ENCODE measurements at regions not wholly inside any gene's neighbourhood (a gene's known extent, or its start where the extent isn't known, plus 50 kb on each side); places are given as distances from the start of the nearest gene placed in this dataset.

GRCh38 chr2:238703436-238703835 lies 144.4 kb upstream of the TWIST2 start:
- no peak overlapping the region for H2AFZ ChIP-seq (ENCODE audit: low read depth, low read length)
- H3K4me1 ChIP-seq (ENCODE audit: insufficient read depth, low read length): no peaks in the 10 kb centered on the region
- DNase-seq: no peak
- no peak for ATAC-seq (ENCODE audit: insufficient read depth, low read depth)
- H3K79me2 ChIP-seq (ENCODE audit: insufficient read depth, low read length): no peaks in the 10 kb centered on the region
- no peak overlapping the region for H3K9ac ChIP-seq (ENCODE audit: low read depth, low read length)
- no peak overlapping the region for H3K4me2 ChIP-seq (ENCODE audit: insufficient read depth, low read length)
- H3K4me3 ChIP-seq (ENCODE audit: low read depth in 1 of 2, low read length in 2 of 2): no peak overlapping the region
- H3K27me3 ChIP-seq (ENCODE audit: insufficient read depth, low read length, poor library complexity): no peaks in the 10 kb centered on the region
- H3K9me3 ChIP-seq (ENCODE audit: insufficient read depth, low read length, severe bottlenecking): no peaks in the 10 kb centered on the region
- no peaks in the 10 kb centered on the region; the same call in 1 of the 2 replicates for H4K20me1 ChIP-seq (ENCODE audit: insufficient read depth, low read length)
- H3K36me3 ChIP-seq (ENCODE audit: insufficient read depth, low read length): no peaks in the 10 kb centered on the region
- H3K27ac ChIP-seq (ENCODE audit: low read length): no peak overlapping the region
- TF ChIP-seq EZH2 (IDR thresholded peaks at IDR 0.05; ENCODE audit: borderline replicate concordance, low read depth, low read length, severe bottlenecking) (no peak), CTCF (IDR thresholded peaks at IDR 0.05; ENCODE audit: borderline replicate concordance, extremely low read depth, low read length, poor library complexity, severe bottlenecking) (no peak)

GRCh38 chr2:238704471-238705225 lies 143.2 kb upstream of the TWIST2 start:
- Histone ChIP-seq H3K9ac (ENCODE audit: low read depth, low read length) (no peak overlapping the region), H4K20me1 (ENCODE audit: insufficient read depth, low read length) (no peaks in the 10 kb centered on the region; the same call in 1 of the 2 replicates), H3K9me3 (ENCODE audit: insufficient read depth, low read length, severe bottlenecking) (no peaks in the 10 kb centered on the region), H3K27me3 (ENCODE audit: insufficient read depth, low read length, poor library complexity) (peaks cover 1% of the 10 kb centered on the region), H3K4me1 (ENCODE audit: insufficient read depth, low read length) (no peaks in the 10 kb centered on the region), H2AFZ (ENCODE audit: low read depth, low read length) (no peak overlapping the region), H3K4me3 (ENCODE audit: low read depth in 1 of 2, low read length in 2 of 2) (no peak overlapping the region), H3K27ac (ENCODE audit: low read length) (no peak overlapping the region), H3K79me2 (ENCODE audit: insufficient read depth, low read length) (no peaks in the 10 kb centered on the region), H3K4me2 (ENCODE audit: insufficient read depth, low read length) (no peak overlapping the region), H3K36me3 (ENCODE audit: insufficient read depth, low read length) (no peaks in the 10 kb centered on the region)
- TF ChIP-seq EZH2 (IDR thresholded peaks at IDR 0.05; ENCODE audit: borderline replicate concordance, low read depth, low read length, severe bottlenecking) (no peak), CTCF (IDR thresholded peaks at IDR 0.05; ENCODE audit: borderline replicate concordance, extremely low read depth, low read length, poor library complexity, severe bottlenecking) (no peak)
- DNase-seq (no peak), ATAC-seq (ENCODE audit: insufficient read depth, low read depth) (no peak)

GRCh38 chr2:238706163-238706562 lies 141.7 kb upstream of the TWIST2 start:
- peaks cover 2% of the 10 kb centered on the region for H3K27me3 ChIP-seq (ENCODE audit: insufficient read depth, low read length, poor library complexity)
- DNase-seq (no peak), ATAC-seq (ENCODE audit: insufficient read depth, low read depth) (no peak)
- no peaks in the 10 kb centered on the region for H3K9me3 ChIP-seq (ENCODE audit: insufficient read depth, low read length, severe bottlenecking)
- H3K4me3 ChIP-seq (ENCODE audit: low read depth in 1 of 2, low read length in 2 of 2): no peak overlapping the region
- no peak overlapping the region for H3K27ac ChIP-seq (ENCODE audit: low read length)
- no peak overlapping the region for H3K9ac ChIP-seq (ENCODE audit: low read depth, low read length)
- H4K20me1 ChIP-seq (ENCODE audit: insufficient read depth, low read length): no peaks in the 10 kb centered on the region
- H2AFZ ChIP-seq (ENCODE audit: low read depth, low read length): no peak overlapping the region
- no peak overlapping the region for H3K4me2 ChIP-seq (ENCODE audit: insufficient read depth, low read length)
- no peaks in the 10 kb centered on the region for H3K79me2 ChIP-seq (ENCODE audit: insufficient read depth, low read length)
- TF ChIP-seq CTCF (IDR thresholded peaks at IDR 0.05; ENCODE audit: borderline replicate concordance, extremely low read depth, low read length, poor library complexity, severe bottlenecking) (no peak), EZH2 (IDR thresholded peaks at IDR 0.05; ENCODE audit: borderline replicate concordance, low read depth, low read length, severe bottlenecking) (no peak)
- H3K36me3 ChIP-seq (ENCODE audit: insufficient read depth, low read length): no peaks in the 10 kb centered on the region
- H3K4me1 ChIP-seq (ENCODE audit: insufficient read depth, low read length): no peaks in the 10 kb centered on the region

Data from DND-41 (cell line).